ENCODE measurements at regions not wholly inside any gene's neighbourhood (a gene's known extent, or its start where the extent isn't known, plus 50 kb on each side); places are given as distances from the start of the nearest gene placed in this dataset.

DNA sequence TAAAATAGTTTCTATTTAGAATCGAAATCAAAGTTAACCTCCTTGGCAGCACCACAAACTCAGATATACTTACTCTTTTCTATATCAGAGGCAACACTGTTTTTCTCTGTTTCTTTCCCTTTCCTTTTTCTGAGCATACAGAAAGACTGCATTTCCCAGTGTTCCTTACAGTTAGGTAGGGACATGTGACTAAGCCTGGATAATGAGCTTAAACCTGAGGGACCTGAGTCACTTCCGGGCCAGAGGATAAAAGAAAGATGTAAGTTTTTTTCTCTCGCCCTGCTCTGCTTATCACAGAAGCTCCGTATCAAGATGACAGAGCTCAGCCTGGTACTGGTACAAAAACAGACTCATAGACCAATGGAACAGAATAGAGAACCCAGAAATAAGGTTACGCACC is 531.9 kb downstream of the KLF12 start:
- TF ChIP-seq, protein P1, sequence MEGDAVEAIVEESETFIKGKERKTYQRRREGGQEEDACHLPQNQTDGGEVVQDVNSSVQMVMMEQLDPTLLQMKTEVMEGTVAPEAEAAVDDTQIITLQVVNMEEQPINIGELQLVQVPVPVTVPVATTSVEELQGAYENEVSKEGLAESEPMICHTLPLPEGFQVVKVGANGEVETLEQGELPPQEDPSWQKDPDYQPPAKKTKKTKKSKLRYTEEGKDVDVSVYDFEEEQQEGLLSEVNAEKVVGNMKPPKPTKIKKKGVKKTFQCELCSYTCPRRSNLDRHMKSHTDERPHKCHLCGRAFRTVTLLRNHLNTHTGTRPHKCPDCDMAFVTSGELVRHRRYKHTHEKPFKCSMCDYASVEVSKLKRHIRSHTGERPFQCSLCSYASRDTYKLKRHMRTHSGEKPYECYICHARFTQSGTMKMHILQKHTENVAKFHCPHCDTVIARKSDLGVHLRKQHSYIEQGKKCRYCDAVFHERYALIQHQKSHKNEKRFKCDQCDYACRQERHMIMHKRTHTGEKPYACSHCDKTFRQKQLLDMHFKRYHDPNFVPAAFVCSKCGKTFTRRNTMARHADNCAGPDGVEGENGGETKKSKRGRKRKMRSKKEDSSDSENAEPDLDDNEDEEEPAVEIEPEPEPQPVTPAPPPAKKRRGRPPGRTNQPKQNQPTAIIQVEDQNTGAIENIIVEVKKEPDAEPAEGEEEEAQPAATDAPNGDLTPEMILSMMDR (IDR thresholded peaks at IDR 0.05), result no peak
- Histone ChIP-seq H3K9me3 (peaks cover 6% of the 10 kb centered on the region), H3K27me3 (ENCODE audit: insufficient read depth in 3 of 3, low read length in 2 of 3) (no peaks in the 10 kb centered on the region), H3K27ac (no peak overlapping the region), H3K36me3 (ENCODE audit: insufficient read depth in 1 of 2, low read depth in 1 of 2) (no peaks in the 10 kb centered on the region), H3K4me1 (no peaks in the 10 kb centered on the region), H3K4me3 (no peak overlapping the region)
- intact Hi-C loops (cut with DNase I), result no loop called here
- WGBS, 3 donors, result 81 to 84% (median 83%) methylated on average over 5 of the region's 5 CpGs
- no peak for DNase-seq
- ATAC-seq, result no peak

DNA sequence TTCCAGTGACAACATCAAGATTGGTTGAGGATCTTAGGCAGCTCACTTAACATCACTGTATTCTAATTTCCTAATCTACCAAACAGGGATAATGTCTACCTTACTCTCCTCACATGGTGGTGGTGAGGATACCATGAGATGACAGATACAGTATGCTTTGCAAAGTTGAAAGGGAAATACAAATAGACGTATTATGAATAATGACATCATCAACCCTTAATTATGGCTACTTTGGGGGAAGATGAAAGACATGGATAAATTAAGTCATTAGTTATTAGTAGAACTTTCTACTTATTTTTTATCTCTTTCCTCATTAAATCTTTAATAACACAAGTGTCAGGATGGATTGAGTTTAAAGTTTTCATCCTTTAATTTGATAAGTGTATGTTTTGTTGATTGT is 532.5 kb downstream of the KLF12 start:
- no peaks in the 10 kb centered on the region for H3K36me3 ChIP-seq (ENCODE audit: insufficient read depth in 1 of 2, low read depth in 1 of 2)
- 78 to 85% (median 83%) methylated on average over 1 of the region's 1 CpG for WGBS, 3 donors
- no peaks in the 10 kb centered on the region for H3K27me3 ChIP-seq (ENCODE audit: insufficient read depth in 3 of 3, low read length in 2 of 3)
- ATAC-seq (no peak), DNase-seq (no peak)
- H3K4me1 ChIP-seq, result no peaks in the 10 kb centered on the region
- no peak overlapping the region for H3K4me3 ChIP-seq
- TF ChIP-seq, protein P1 (IDR thresholded peaks at IDR 0.05), result no peak
- intact Hi-C loops (cut with DNase I), result no loop called here
- H3K9me3 ChIP-seq, result peaks cover 6% of the 10 kb centered on the region
- H3K27ac ChIP-seq, result no peak overlapping the region

DNA sequence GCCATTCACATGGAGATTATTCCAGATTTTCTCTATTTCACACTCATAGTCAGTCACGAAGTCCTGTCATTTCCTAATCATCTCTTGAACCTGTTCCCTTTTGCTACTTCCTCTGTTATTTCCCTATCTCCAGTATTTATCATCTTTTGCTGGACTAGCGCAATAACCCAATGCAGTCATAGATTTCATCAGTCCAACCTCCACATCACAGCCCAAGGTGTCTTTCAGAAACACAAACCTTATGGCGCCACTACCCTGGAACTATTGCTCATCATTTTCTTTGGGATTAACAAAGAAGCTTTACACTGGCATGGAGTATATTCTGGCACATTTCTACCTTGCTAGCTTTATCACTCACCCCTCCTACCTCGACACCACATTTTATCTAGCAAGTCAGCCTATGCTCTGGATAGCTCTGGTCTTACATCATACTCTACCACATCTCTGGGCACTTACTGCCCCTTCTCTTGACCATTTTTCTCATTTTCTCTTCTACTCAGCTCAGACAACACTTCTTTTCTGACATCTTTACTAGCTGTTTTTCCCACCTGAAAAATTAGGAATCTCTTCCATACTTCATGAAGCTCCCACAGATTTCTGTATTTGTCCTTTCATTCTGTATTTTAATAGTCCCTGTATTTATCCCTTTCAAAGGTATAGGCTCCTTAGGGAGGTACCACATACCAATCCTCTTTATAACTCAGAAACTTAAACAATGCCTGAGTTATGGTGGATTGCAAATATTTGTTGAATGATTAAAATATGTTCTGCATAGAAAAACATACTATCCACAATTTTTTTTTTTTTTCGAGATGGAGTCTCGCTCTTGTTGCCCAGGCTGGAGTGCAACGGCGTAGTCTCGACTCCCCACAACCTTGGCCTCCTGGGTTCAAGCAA is 534.7 kb downstream of the KLF12 start:
- Histone ChIP-seq H3K27me3 (ENCODE audit: insufficient read depth in 3 of 3, low read length in 2 of 3) (no peaks in the 10 kb centered on the region), H3K4me3 (no peak overlapping the region), H3K36me3 (ENCODE audit: insufficient read depth in 1 of 2, low read depth in 1 of 2) (no peaks in the 10 kb centered on the region), H3K4me1 (no peaks in the 10 kb centered on the region), H3K27ac (no peak overlapping the region), H3K9me3 (peaks cover 5% of the 10 kb centered on the region)
- ATAC-seq, result no peak
- DNase-seq, result no peak
- intact Hi-C loops (cut with DNase I), result no loop called here
- WGBS, 3 donors, result 86 to 89% (median 87%) methylated on average over 9 of the region's 9 CpGs
- TF ChIP-seq, protein P1 (IDR thresholded peaks at IDR 0.05), result no peak

DNA sequence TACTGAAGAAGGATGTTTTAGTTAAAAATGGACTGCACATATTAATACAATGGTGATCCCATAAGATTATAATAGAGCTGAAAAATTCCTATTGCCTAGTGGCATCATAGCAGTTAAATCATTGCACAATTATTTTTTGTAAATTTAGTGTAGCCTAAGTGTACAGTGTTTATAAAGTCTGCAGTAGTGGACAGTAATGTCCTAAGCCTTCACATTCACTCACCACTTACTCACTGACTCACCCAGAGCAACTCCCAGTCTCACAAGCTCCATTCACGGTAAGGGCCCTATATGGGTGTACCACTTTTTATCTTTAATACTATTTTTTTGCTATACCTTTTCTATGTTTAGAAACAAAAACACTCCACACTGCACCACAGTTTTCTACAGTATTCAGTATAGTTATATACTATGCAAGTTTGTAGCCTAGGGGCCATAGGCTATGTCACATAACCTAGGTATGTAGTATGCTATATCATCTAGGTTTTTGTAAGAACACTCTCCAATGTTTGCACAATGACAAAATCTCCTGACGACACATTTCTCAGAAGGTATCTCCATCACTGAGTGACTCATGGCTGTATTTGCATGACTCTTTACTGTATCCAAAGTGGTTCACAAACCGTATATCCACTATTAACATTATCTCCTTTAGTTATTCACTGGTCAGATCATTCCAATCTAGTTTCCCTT is 536.0 kb downstream of the KLF12 start:
- no peak overlapping the region for H3K27ac ChIP-seq
- DNase-seq (no peak), ATAC-seq (no peak)
- 78 to 91% (median 91%) methylated on average over 3 of the region's 3 CpGs for WGBS, 3 donors
- no peaks in the 10 kb centered on the region for H3K36me3 ChIP-seq (ENCODE audit: insufficient read depth in 1 of 2, low read depth in 1 of 2)
- TF ChIP-seq, protein P1 (IDR thresholded peaks at IDR 0.05), result no peak
- no peak overlapping the region for H3K4me3 ChIP-seq
- H3K4me1 ChIP-seq, result no peaks in the 10 kb centered on the region
- H3K9me3 ChIP-seq, result no peaks in the 10 kb centered on the region
- no peaks in the 10 kb centered on the region for H3K27me3 ChIP-seq (ENCODE audit: insufficient read depth in 3 of 3, low read length in 2 of 3)
- intact Hi-C loops (cut with DNase I), result no loop called here
